ENCODE measurements at regions not wholly inside any gene's neighbourhood (a gene's known extent, or its start where the extent isn't known, plus 50 kb on each side); places are given as distances from the start of the nearest gene placed in this dataset.
"Not testable (repeated sequence)": the region's sequence is repeated elsewhere in the genome, so short reads cannot be mapped to it uniquely, and the experiment has no call there.

DNA sequence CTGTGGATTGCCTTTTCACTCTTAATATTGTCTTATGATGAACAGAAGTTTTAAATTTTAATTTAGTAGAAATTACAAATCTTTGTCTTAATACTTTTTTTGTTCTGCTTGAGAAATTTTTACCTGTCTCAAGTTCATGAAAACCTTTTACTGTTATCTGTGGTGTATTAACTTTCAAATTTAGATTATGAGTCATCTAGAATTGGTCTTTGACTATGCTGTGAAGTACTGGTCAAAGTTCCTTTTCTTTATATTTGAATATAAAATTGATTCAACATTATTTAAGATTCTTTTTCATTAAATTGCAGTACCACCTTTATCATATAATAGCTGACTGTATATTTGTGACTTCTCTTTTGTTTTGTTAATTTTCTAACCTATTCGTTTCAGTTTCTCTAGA, 1385.5 kb upstream of the ZEB2 start:
- Histone ChIP-seq H3K27ac (ENCODE audit: low read depth in 1 of 2, low read length in 2 of 2) (no peak overlapping the region), H3K4me3 (ENCODE audit: low read length in 2 of 2) (no peak overlapping the region), H3K9me3 (ENCODE audit: control insufficient read depth, low read length) (no peaks in the 10 kb centered on the region), H3K27me3 (ENCODE audit: control insufficient read depth in 1 of 2, insufficient read depth in 2 of 2, low read length in 1 of 2) (no peaks in the 10 kb centered on the region), H3K36me3 (ENCODE audit: control insufficient read depth in 1 of 2, insufficient read depth in 2 of 2, low read length in 1 of 2) (no peaks in the 10 kb centered on the region), H3K4me1 (ENCODE audit: control insufficient read depth in 1 of 2, insufficient read depth in 2 of 2, low read length in 2 of 2) (no peaks in the 10 kb centered on the region)
- DNase-seq (no peak), ATAC-seq (ENCODE audit: low FRiP score) (no peak)
- whole genome bisulfite sequencing, 2 donors: 90 to 94% methylated on average over 1 of the region's 1 CpG
- intact Hi-C loops (cut with DNase I): no loop called here

DNA sequence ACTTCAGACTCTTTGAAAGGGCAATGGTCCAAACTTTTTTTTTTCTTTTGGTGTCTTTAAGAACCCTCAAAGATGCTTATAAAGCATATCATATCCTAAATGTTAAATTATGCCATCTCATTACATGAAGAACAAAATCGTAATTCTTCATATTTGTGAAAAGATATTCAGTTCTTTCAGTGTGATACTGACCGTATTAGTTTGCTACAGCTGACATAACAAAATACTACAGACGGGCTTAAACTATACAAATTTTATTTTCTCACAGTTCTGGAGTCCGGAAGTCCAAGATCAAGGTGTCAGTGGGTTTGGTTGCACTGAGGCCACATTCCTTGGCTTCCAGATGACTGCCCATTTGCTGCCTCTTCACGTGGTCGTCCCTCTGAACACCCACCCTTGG, 1377.2 kb upstream of the ZEB2 start:
- H3K36me3 ChIP-seq (ENCODE audit: control insufficient read depth in 1 of 2, insufficient read depth in 2 of 2, low read length in 1 of 2): no peaks in the 10 kb centered on the region
- ATAC-seq (ENCODE audit: low FRiP score) (no peak), DNase-seq (no peak)
- H3K27ac ChIP-seq (ENCODE audit: low read depth in 1 of 2, low read length in 2 of 2): no peak overlapping the region
- peaks cover 0 to 1% of the 10 kb centered on the region in 2 donors for H3K27me3 ChIP-seq (ENCODE audit: control insufficient read depth in 1 of 2, insufficient read depth in 2 of 2, low read length in 1 of 2)
- no peaks in the 10 kb centered on the region for H3K9me3 ChIP-seq (ENCODE audit: control insufficient read depth, low read length)
- intact Hi-C loops (cut with DNase I): no loop called here
- no peak overlapping the region for H3K4me3 ChIP-seq (ENCODE audit: low read length in 2 of 2)
- WGBS, 2 donors: 96 to 97% methylated on average over 6 of the region's 6 CpGs
- H3K4me1 ChIP-seq (ENCODE audit: control insufficient read depth in 1 of 2, insufficient read depth in 2 of 2, low read length in 2 of 2): no peaks in the 10 kb centered on the region

DNA sequence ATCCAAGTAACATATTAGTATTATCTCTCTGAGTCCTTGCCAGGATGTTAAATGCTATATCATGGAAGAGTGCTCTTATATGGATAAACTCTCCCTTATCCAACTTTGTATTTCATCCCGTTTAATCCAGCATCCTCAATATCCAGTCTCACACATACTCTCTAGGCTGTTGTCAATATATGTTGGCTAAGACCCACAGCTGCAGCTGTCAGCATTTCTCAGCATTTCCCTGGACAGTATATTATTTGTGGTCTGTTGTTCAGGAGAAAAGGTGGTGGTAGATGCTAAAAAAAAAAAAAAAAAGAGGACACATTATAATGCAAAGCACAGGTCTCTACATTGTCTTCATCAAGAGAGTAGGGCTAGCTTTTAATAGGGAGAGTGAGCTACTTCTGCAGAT, 1368.0 kb upstream of the ZEB2 start:
- DNase-seq (no peak), ATAC-seq (ENCODE audit: low FRiP score) (no peak)
- Histone ChIP-seq H3K4me3 (ENCODE audit: low read length in 2 of 2) (no peak overlapping the region), H3K36me3 (ENCODE audit: control insufficient read depth in 1 of 2, insufficient read depth in 2 of 2, low read length in 1 of 2) (no peaks in the 10 kb centered on the region), H3K27me3 (ENCODE audit: control insufficient read depth in 1 of 2, insufficient read depth in 2 of 2, low read length in 1 of 2) (peaks cover 0 to 1% of the 10 kb centered on the region in 2 donors), H3K4me1 (ENCODE audit: control insufficient read depth in 1 of 2, insufficient read depth in 2 of 2, low read length in 2 of 2) (no peaks in the 10 kb centered on the region), H3K9me3 (ENCODE audit: control insufficient read depth, low read length) (no peaks in the 10 kb centered on the region), H3K27ac (ENCODE audit: low read depth in 1 of 2, low read length in 2 of 2) (no peak overlapping the region)
- intact Hi-C loops (cut with DNase I): no loop called here
- 75 to 78% methylated on average over 1 of the region's 1 CpG for WGBS, 2 donors

DNA sequence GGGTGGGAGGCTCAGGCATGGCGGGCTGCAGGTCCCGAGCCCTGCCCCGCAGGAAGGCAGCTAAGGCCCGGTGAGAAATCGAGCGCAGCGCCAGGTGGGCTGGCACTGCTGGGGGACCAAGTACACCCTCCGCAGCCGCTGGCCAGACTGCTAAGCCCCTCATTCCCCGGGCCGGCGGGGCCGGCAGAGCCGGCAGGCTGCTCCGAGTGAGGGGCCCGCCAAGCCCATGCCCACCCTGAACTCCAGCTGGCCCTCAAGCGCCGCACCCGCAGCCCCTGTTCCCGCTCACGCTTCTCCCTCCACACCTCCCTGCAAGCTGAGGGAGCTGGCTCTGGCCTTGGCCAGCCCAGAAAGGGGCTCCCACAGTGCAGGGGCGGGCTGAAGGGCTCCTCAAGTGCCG, 1361.1 kb upstream of the ZEB2 start:
- WGBS, 2 donors: 97 to 98% methylated on average over 15 to 23 of the region's 23 CpGs
- H3K9me3 ChIP-seq (ENCODE audit: control insufficient read depth, low read length); H3K27me3 ChIP-seq (ENCODE audit: control insufficient read depth in 1 of 2, insufficient read depth in 2 of 2, low read length in 1 of 2); H3K36me3 ChIP-seq (ENCODE audit: control insufficient read depth in 1 of 2, insufficient read depth in 2 of 2, low read length in 1 of 2); ATAC-seq (ENCODE audit: low FRiP score); H3K4me3 ChIP-seq (ENCODE audit: low read length in 2 of 2); DNase-seq; H3K4me1 ChIP-seq (ENCODE audit: control insufficient read depth in 1 of 2, insufficient read depth in 2 of 2, low read length in 2 of 2); intact Hi-C loops (cut with DNase I); H3K27ac ChIP-seq (ENCODE audit: low read depth in 1 of 2, low read length in 2 of 2): not testable (repeated sequence)

DNA sequence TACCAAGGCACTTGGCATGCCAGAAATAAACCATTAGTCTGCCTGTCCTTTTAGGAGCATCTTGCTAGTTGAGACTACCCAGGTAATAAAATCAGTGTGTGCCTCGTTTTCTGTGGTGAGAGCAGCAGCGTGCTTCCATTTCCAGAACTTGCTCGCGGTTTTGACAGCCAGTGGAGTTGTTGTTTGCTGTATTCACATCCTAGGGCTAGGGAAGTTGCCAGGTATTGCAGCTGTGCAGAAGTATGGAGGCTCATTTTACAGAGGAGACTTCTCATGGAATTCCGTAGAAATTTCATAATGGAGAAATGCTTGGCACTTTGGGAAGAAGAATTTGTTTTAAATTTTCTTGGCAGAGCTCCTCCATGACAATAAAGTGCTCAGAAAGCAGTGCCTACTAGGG, 1355.1 kb upstream of the ZEB2 start:
- Histone ChIP-seq H3K36me3 (ENCODE audit: control insufficient read depth in 1 of 2, insufficient read depth in 2 of 2, low read length in 1 of 2) (no peaks in the 10 kb centered on the region), H3K27me3 (ENCODE audit: control insufficient read depth in 1 of 2, insufficient read depth in 2 of 2, low read length in 1 of 2) (no peaks in the 10 kb centered on the region), H3K27ac (ENCODE audit: low read depth in 1 of 2, low read length in 2 of 2) (no peak overlapping the region), H3K4me1 (ENCODE audit: control insufficient read depth in 1 of 2, insufficient read depth in 2 of 2, low read length in 2 of 2) (peaks cover 0 to 1% of the 10 kb centered on the region in 2 donors), H3K9me3 (ENCODE audit: control insufficient read depth, low read length) (no peaks in the 10 kb centered on the region), H3K4me3 (ENCODE audit: low read length in 2 of 2) (no peak overlapping the region)
- intact Hi-C loops (cut with DNase I): no loop called here
- DNase-seq (no peak), ATAC-seq (ENCODE audit: low FRiP score) (no peak)
- 84 to 85% methylated on average over 5 of the region's 5 CpGs for WGBS, 2 donors

DNA sequence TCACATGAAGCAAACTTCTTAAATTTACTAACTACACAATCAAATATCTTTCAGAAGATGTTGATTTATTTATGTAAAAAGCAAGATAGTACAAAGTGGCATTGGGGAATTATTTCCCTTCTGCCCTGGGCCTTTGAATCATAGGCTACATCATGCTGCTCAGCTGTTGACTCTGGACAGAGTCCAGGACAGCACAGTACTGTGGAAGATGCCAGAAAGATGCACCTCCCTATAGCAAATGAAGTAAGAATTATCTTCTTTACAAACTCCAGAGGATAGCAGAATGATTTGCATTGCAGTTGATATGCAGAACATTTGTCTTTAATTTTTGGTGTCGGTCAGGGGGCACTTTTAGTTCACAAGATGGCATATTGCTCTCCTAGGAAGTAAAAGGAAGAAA, 1354.5 kb upstream of the ZEB2 start:
- Histone ChIP-seq H3K4me1 (ENCODE audit: control insufficient read depth in 1 of 2, insufficient read depth in 2 of 2, low read length in 2 of 2) (peaks cover 0 to 1% of the 10 kb centered on the region in 2 donors), H3K27me3 (ENCODE audit: control insufficient read depth in 1 of 2, insufficient read depth in 2 of 2, low read length in 1 of 2) (no peaks in the 10 kb centered on the region), H3K36me3 (ENCODE audit: control insufficient read depth in 1 of 2, insufficient read depth in 2 of 2, low read length in 1 of 2) (no peaks in the 10 kb centered on the region), H3K27ac (ENCODE audit: low read depth in 1 of 2, low read length in 2 of 2) (no peak overlapping the region), H3K4me3 (ENCODE audit: low read length in 2 of 2) (no peak overlapping the region), H3K9me3 (ENCODE audit: control insufficient read depth, low read length) (no peaks in the 10 kb centered on the region)
- DNase-seq: no peak
- no peak for ATAC-seq (ENCODE audit: low FRiP score)
- intact Hi-C loops (cut with DNase I): no loop called here
- 83 to 94% methylated on average over 1 of the region's 1 CpG for WGBS, 2 donors

DNA sequence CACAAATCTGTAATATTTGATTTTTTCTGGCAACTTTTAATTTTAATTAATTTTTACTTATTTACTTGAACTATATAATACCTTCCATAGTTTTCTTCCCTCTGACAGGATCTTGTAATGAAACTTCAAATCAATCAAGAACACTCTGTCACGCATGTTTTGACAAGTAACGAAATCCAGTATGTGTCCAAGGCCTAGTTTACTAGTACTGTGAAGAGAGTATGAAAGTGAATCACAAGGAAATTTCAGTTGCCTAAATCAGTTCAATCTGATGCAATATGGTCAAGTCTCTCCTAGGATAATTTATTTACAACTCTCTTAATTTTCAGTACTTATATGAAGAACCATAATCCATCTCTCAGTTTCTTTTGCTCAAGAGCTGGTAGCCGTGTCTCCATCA, 1344.6 kb upstream of the ZEB2 start:
- Histone ChIP-seq H3K36me3 (ENCODE audit: control insufficient read depth in 1 of 2, insufficient read depth in 2 of 2, low read length in 1 of 2) (no peaks in the 10 kb centered on the region), H3K27me3 (ENCODE audit: control insufficient read depth in 1 of 2, insufficient read depth in 2 of 2, low read length in 1 of 2) (no peaks in the 10 kb centered on the region), H3K4me1 (ENCODE audit: control insufficient read depth in 1 of 2, insufficient read depth in 2 of 2, low read length in 2 of 2) (no peaks in the 10 kb centered on the region), H3K4me3 (ENCODE audit: low read length in 2 of 2) (no peak overlapping the region), H3K27ac (ENCODE audit: low read depth in 1 of 2, low read length in 2 of 2) (no peak overlapping the region), H3K9me3 (ENCODE audit: control insufficient read depth, low read length) (no peaks in the 10 kb centered on the region)
- intact Hi-C loops (cut with DNase I): no loop called here
- DNase-seq (no peak), ATAC-seq (ENCODE audit: low FRiP score) (no peak)
- WGBS, 2 donors: 95 to 98% methylated on average over 3 of the region's 3 CpGs

DNA sequence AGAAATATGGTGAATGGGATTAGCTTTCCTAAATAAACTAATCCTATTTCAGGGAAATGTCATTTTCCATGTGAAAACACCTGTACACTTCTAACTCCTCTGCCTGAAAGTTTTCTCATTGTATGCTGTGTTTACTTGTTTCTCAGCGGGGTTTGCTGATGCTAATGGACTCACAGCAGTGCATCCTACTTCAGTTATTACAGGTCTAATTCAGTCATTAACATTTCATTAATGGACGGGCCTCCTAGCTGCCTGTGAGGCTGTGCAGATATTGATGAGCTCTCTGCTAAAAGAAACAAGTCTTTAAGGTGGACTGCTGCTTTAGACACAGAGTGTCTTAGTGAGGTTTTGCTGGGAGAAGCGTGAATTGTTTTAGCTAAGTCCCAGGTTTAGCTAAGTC, 1342.0 kb upstream of the ZEB2 start:
- DNase-seq (no peak), ATAC-seq (ENCODE audit: low FRiP score) (no peak)
- Histone ChIP-seq H3K36me3 (ENCODE audit: control insufficient read depth in 1 of 2, insufficient read depth in 2 of 2, low read length in 1 of 2) (no peaks in the 10 kb centered on the region), H3K4me3 (ENCODE audit: low read length in 2 of 2) (no peak overlapping the region), H3K27me3 (ENCODE audit: control insufficient read depth in 1 of 2, insufficient read depth in 2 of 2, low read length in 1 of 2) (no peaks in the 10 kb centered on the region), H3K4me1 (ENCODE audit: control insufficient read depth in 1 of 2, insufficient read depth in 2 of 2, low read length in 2 of 2) (no peaks in the 10 kb centered on the region), H3K27ac (ENCODE audit: low read depth in 1 of 2, low read length in 2 of 2) (no peak overlapping the region), H3K9me3 (ENCODE audit: control insufficient read depth, low read length) (no peaks in the 10 kb centered on the region)
- 88 to 89% methylated on average over 3 of the region's 3 CpGs for WGBS, 2 donors
- intact Hi-C loops (cut with DNase I): no loop called here

DNA sequence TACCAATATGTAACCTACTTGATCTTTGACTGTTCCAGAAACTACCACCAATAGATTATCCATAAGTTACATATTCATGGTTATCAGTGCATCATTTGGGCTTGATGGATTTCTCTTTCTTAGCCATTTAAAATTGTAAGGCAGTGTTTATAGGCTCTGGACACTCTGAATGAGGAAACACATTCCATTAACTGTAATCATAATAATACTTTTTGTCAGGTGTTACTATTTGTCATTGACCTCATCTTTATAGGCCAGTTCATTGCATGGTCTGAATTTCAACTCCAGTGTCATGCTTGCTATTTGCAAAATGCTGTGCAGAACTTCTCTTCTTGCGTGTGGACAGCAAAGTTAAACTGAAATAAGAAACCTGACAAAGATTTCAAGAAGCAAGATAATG, 1340.2 kb upstream of the ZEB2 start:
- Histone ChIP-seq H3K27ac (ENCODE audit: low read depth in 1 of 2, low read length in 2 of 2) (no peak overlapping the region), H3K9me3 (ENCODE audit: control insufficient read depth, low read length) (no peaks in the 10 kb centered on the region), H3K36me3 (ENCODE audit: control insufficient read depth in 1 of 2, insufficient read depth in 2 of 2, low read length in 1 of 2) (no peaks in the 10 kb centered on the region), H3K4me1 (ENCODE audit: control insufficient read depth in 1 of 2, insufficient read depth in 2 of 2, low read length in 2 of 2) (no peaks in the 10 kb centered on the region), H3K27me3 (ENCODE audit: control insufficient read depth in 1 of 2, insufficient read depth in 2 of 2, low read length in 1 of 2) (no peaks in the 10 kb centered on the region), H3K4me3 (ENCODE audit: low read length in 2 of 2) (no peak overlapping the region)
- ATAC-seq (ENCODE audit: low FRiP score): no peak
- intact Hi-C loops (cut with DNase I): no loop called here
- WGBS, 2 donors: 78 to 89% methylated on average over 1 of the region's 1 CpG
- DNase-seq: no peak
